ENCODE measurements at regions not wholly inside any gene's neighbourhood (a gene's known extent, or its start where the extent isn't known, plus 50 kb on each side); places are given as distances from the start of the nearest gene placed in this dataset.
"Not testable (repeated sequence)": the region's sequence is repeated elsewhere in the genome, so short reads cannot be mapped to it uniquely, and the experiment has no call there.

GRCh38 chr1:78203410-78203982, 157.7 kb downstream of the GIPC2 start:
- H3K27me3 ChIP-seq (ENCODE audit: low read depth); H3K4me1 ChIP-seq; DNase-seq (ENCODE audit: low spot score in 2 of 2); H3K36me3 ChIP-seq (replicated peaks); in situ Hi-C loops (cut with MboI; ENCODE audit: low sequenced_read_pairs); H3K9me3 ChIP-seq; H3K4me3 ChIP-seq: not testable (repeated sequence)

GRCh38 chr1:78210175-78210574, 164.4 kb downstream of the GIPC2 start:
- H3K36me3 ChIP-seq (replicated peaks): no peaks in the 10 kb centered on the region
- in situ Hi-C loops (cut with MboI; ENCODE audit: low sequenced_read_pairs): no loop called here
- H3K9me3 ChIP-seq: no peaks in the 10 kb centered on the region
- H3K4me1 ChIP-seq: no peaks in the 10 kb centered on the region
- no peaks in the 10 kb centered on the region for H3K27me3 ChIP-seq (ENCODE audit: low read depth)
- H3K4me3 ChIP-seq: no peak overlapping the region
- DNase-seq (ENCODE audit: low spot score in 2 of 2): no peak

- in situ Hi-C loops (cut with MboI; ENCODE audit: low sequenced_read_pairs): no loop called here
- H3K4me1 ChIP-seq: no peaks in the 10 kb centered on the region
- H3K36me3 ChIP-seq (replicated peaks): no peaks in the 10 kb centered on the region
- H3K4me3 ChIP-seq: no peak overlapping the region
- no peak for DNase-seq (ENCODE audit: low spot score in 2 of 2)
- H3K9me3 ChIP-seq: no peaks in the 10 kb centered on the region
- no peaks in the 10 kb centered on the region for H3K27me3 ChIP-seq (ENCODE audit: low read depth)
These were observed 165.8 kb downstream of the GIPC2 start for GRCh38 chr1:78211483-78212092.

GRCh38 chr1:78214334-78214733, 168.6 kb downstream of the GIPC2 start:
- Histone ChIP-seq H3K27me3 (ENCODE audit: low read depth) (no peaks in the 10 kb centered on the region), H3K4me3 (no peak overlapping the region), H3K36me3 (replicated peaks) (no peaks in the 10 kb centered on the region), H3K4me1 (no peaks in the 10 kb centered on the region), H3K9me3 (no peaks in the 10 kb centered on the region)
- DNase-seq (ENCODE audit: low spot score in 2 of 2): no peak
- in situ Hi-C loops (cut with MboI; ENCODE audit: low sequenced_read_pairs): no loop called here

- 0 out of 2 replicates have a peak, but pooled peaks cover 5% of the 10 kb centered on the region for H3K27me3 ChIP-seq (ENCODE audit: low read depth)
These were observed 176.6 kb downstream of the GIPC2 start for GRCh38 chr1:78222225-78222959.

GRCh38 chr1:78222960-78223358, 177.2 kb downstream of the GIPC2 start:
- 0 out of 2 replicates have a peak, but pooled peaks cover 5% of the 10 kb centered on the region for H3K27me3 ChIP-seq (ENCODE audit: low read depth)
- in situ Hi-C loops (cut with MboI; ENCODE audit: low sequenced_read_pairs): no loop called here
- no peak for DNase-seq (ENCODE audit: low spot score in 2 of 2)
- H3K36me3 ChIP-seq (replicated peaks): no peaks in the 10 kb centered on the region
- H3K4me3 ChIP-seq: no peak overlapping the region
- no peaks in the 10 kb centered on the region for H3K9me3 ChIP-seq
- no peaks in the 10 kb centered on the region for H3K4me1 ChIP-seq

More at GRCh38 chr1:78222225-78222959, 176.6 kb downstream of the GIPC2 start:
- Histone ChIP-seq H3K4me3 (no peak overlapping the region), H3K36me3 (replicated peaks) (no peaks in the 10 kb centered on the region), H3K9me3 (no peaks in the 10 kb centered on the region), H3K4me1 (no peaks in the 10 kb centered on the region)
- DNase-seq (ENCODE audit: low spot score in 2 of 2): no peak
- in situ Hi-C loops (cut with MboI; ENCODE audit: low sequenced_read_pairs): no loop called here

- H3K9me3 ChIP-seq: no peaks in the 10 kb centered on the region
- in situ Hi-C loops (cut with MboI; ENCODE audit: low sequenced_read_pairs): no loop called here
- DNase-seq (ENCODE audit: low spot score in 2 of 2): no peak
- H3K4me1 ChIP-seq: no peaks in the 10 kb centered on the region
- H3K36me3 ChIP-seq (replicated peaks): no peaks in the 10 kb centered on the region
- H3K27me3 ChIP-seq (ENCODE audit: low read depth): 0 out of 2 replicates have a peak, but pooled peaks cover 5% of the 10 kb centered on the region
- H3K4me3 ChIP-seq: no peak overlapping the region
These were observed 177.8 kb downstream of the GIPC2 start for GRCh38 chr1:78223417-78224215.

- H3K27me3 ChIP-seq (ENCODE audit: low read depth): 0 out of 2 replicates have a peak, but pooled peaks cover 5% of the 10 kb centered on the region
- no peaks in the 10 kb centered on the region for H3K4me1 ChIP-seq
- in situ Hi-C loops (cut with MboI; ENCODE audit: low sequenced_read_pairs): no loop called here
- H3K4me3 ChIP-seq: no peak overlapping the region
- H3K36me3 ChIP-seq (replicated peaks): no peaks in the 10 kb centered on the region
- DNase-seq (ENCODE audit: low spot score in 2 of 2): no peak
- no peaks in the 10 kb centered on the region for H3K9me3 ChIP-seq
These were observed 178.6 kb downstream of the GIPC2 start for GRCh38 chr1:78224246-78224785.

- Histone ChIP-seq H3K4me1 (no peaks in the 10 kb centered on the region), H3K9me3 (no peaks in the 10 kb centered on the region), H3K27me3 (ENCODE audit: low read depth) (0 out of 2 replicates have a peak, but pooled peaks cover 5% of the 10 kb centered on the region), H3K36me3 (replicated peaks) (no peaks in the 10 kb centered on the region), H3K4me3 (no peak overlapping the region)
- no peak for DNase-seq (ENCODE audit: low spot score in 2 of 2)
- in situ Hi-C loops (cut with MboI; ENCODE audit: low sequenced_read_pairs): no loop called here
These were observed 179.2 kb downstream of the GIPC2 start for GRCh38 chr1:78224861-78225552.

- Histone ChIP-seq H3K4me3 (no peak overlapping the region), H3K4me1 (no peaks in the 10 kb centered on the region), H3K36me3 (replicated peaks) (no peaks in the 10 kb centered on the region), H3K27me3 (ENCODE audit: low read depth) (0 out of 2 replicates have a peak, but pooled peaks cover 5% of the 10 kb centered on the region), H3K9me3 (no peaks in the 10 kb centered on the region)
- in situ Hi-C loops (cut with MboI; ENCODE audit: low sequenced_read_pairs): no loop called here
- no peak for DNase-seq (ENCODE audit: low spot score in 2 of 2)
These were observed 181.0 kb downstream of the GIPC2 start for GRCh38 chr1:78226784-78227183.

GRCh38 chr1:78227705-78228635, 182.2 kb downstream of the GIPC2 start:
- DNase-seq (ENCODE audit: low spot score in 2 of 2): no peak
- no peaks in the 10 kb centered on the region for H3K9me3 ChIP-seq
- no peaks in the 10 kb centered on the region for H3K4me1 ChIP-seq
- H3K4me3 ChIP-seq: no peak overlapping the region
- no peaks in the 10 kb centered on the region for H3K36me3 ChIP-seq (replicated peaks)
- in situ Hi-C loops (cut with MboI; ENCODE audit: low sequenced_read_pairs): no loop called here
- H3K27me3 ChIP-seq (ENCODE audit: low read depth): 0 out of 2 replicates have a peak, but pooled peaks cover 5% of the 10 kb centered on the region

GRCh38 chr1:78229344-78229743, 183.6 kb downstream of the GIPC2 start:
- no peaks in the 10 kb centered on the region for H3K9me3 ChIP-seq
- no peak overlapping the region for H3K4me3 ChIP-seq
- H3K4me1 ChIP-seq: no peaks in the 10 kb centered on the region
- DNase-seq (ENCODE audit: low spot score in 2 of 2): no peak
- no peaks in the 10 kb centered on the region for H3K36me3 ChIP-seq (replicated peaks)
- in situ Hi-C loops (cut with MboI; ENCODE audit: low sequenced_read_pairs): no loop called here
- H3K27me3 ChIP-seq (ENCODE audit: low read depth): 0 out of 2 replicates have a peak, but pooled peaks cover 2% of the 10 kb centered on the region
